Endothelial cell of umbilical vein (primary cell): ENCODE measurements at regions not wholly inside any gene's neighbourhood (a gene's known extent, or its start where the extent isn't known, plus 50 kb on each side); places are given as distances from the start of the nearest gene placed in this dataset.

Source experiments
- BruUV-seq: library from RNA; stranded (reverse); fragments of 400-500 nt; replicated peaks from 2 replicates; lab custom pipeline; 2021; lab: Mats Ljungman, UMichigan
- CTCF ChIA-PET: fragments of 300-600, 350-600 bp; sonication (Branson Sonifier 250); formaldehyde crosslinking; loops from one replicate; lab custom pipeline; 2021; ENCODE audit warnings: antibody characterized with exemption, inconsistent platforms; lab: Charles Lee
- POLR2A ChIA-PET: fragments of 300-600, 350-600 bp; sonication (Branson Sonifier 250); formaldehyde crosslinking; loops from one replicate; lab custom pipeline; 2021; ENCODE audit warnings: antibody characterized with exemption, inconsistent platforms; lab: Charles Lee
- DNase-seq: peaks from one replicate; pipeline ENCODE4 v3.0.0-alpha.2; 2011; ENCODE audit warnings: low read depth, low spot score
- FAIRE-seq: peaks from 2 replicates; lab custom pipeline; 2011; peaks lifted over from hg19 to GRCh38; lab: Jason Lieb, UNC
- H2AFZ ChIP-seq: 2 replicates; pipeline ENCODE4 v1.6.0; 2012; ENCODE audit warnings: low read depth, low read length, control low read depth, inconsistent platforms
- H3K27ac ChIP-seq: 2 replicates; pipeline ENCODE4 v1.5.1; 2011; ENCODE audit warnings: low read depth, mild to moderate bottlenecking, control low read depth, low read length, moderate library complexity; ENCODE audit not compliant: insufficient read depth
- H3K27me3 ChIP-seq, 2 experiments: 2 replicates each; pipeline versions ENCODE4 v1.6.0 to v1.6.1; 2011; ENCODE audit warnings: low read length in 2 of 2, mixed read lengths in 1 of 2; ENCODE audit not compliant: control insufficient read depth in 2 of 2, insufficient read depth in 2 of 2
- H3K36me3 ChIP-seq, 2 experiments: 2 replicates in 1 of 2; 3 replicates in 1 of 2; pipeline ENCODE4 v1.5.1; 2011; ENCODE audit warnings: low read length in 2 of 2, mild to moderate bottlenecking in 1 of 2, moderate library complexity in 1 of 2; ENCODE audit not compliant: control insufficient read depth in 2 of 2, insufficient read depth in 2 of 2; ENCODE audit errors: extremely low read depth in 1 of 2
- H3K4me1 ChIP-seq: 3 replicates; pipeline ENCODE4 v1.5.1; 2011; ENCODE audit warnings: mild to moderate bottlenecking, low read length; ENCODE audit not compliant: control insufficient read depth, insufficient read depth; ENCODE audit errors: extremely low read depth
- H3K4me2 ChIP-seq: 2 replicates; pipeline ENCODE4 v1.6.1; 2011; ENCODE audit warnings: low read length, control low read depth, mixed read lengths; ENCODE audit not compliant: insufficient read depth
- H3K4me3 ChIP-seq, 3 experiments: fragments of 200-600 bp in 1 of 3; sonication (generic), shearing (Covaris generic) in 1 of 3; replicated peaks in 1 of 3; 2 replicates each; pipeline ENCODE4 v1.5.1; 2011 to 2016; ENCODE audit warnings: control low read depth in 3 of 3, low read length in 3 of 3, mild to moderate bottlenecking in 2 of 3, inconsistent platforms in 1 of 3, low read depth in 1 of 3, moderate library complexity in 1 of 3; ENCODE audit not compliant: insufficient read depth in 1 of 3
- H3K79me2 ChIP-seq: 2 replicates; pipeline ENCODE4 v1.6.0; 2012; ENCODE audit warnings: low read length, inconsistent platforms; ENCODE audit not compliant: control insufficient read depth, insufficient read depth
- H3K9ac ChIP-seq: replicated peaks from 2 replicates; pipeline ENCODE3; 2011; ENCODE audit warnings: low read length, control low read depth; ENCODE audit not compliant: insufficient read depth; ENCODE audit errors: extremely low read depth
- H3K9me1 ChIP-seq: replicated peaks from 3 replicates; pipeline ENCODE4 v1.6.0; 2011; ENCODE audit warnings: mild to moderate bottlenecking, low read length; ENCODE audit not compliant: control insufficient read depth, insufficient read depth; ENCODE audit errors: extremely low read depth
- H3K9me3 ChIP-seq: replicated peaks from 2 replicates; pipeline ENCODE4 v1.5.1; 2012; ENCODE audit warnings: low read length, inconsistent platforms; ENCODE audit not compliant: control insufficient read depth, insufficient read depth
- H4K20me1 ChIP-seq: replicated peaks from 2 replicates; pipeline ENCODE3; 2011; ENCODE audit warnings: mild to moderate bottlenecking, low read length; ENCODE audit not compliant: control insufficient read depth, insufficient read depth; ENCODE audit errors: extremely low read depth
- CTCF ChIP-seq, 2 donors: IDR thresholded peaks; 1 replicate in 1 of 2; 2 replicates in 1 of 2; pipeline ENCODE4 v1.5.1; 2011; ENCODE audit warnings: low read length in 2 of 2, mild to moderate bottlenecking in 2 of 2, moderate library complexity in 2 of 2, control low read depth in 1 of 2, inconsistent platforms in 1 of 2, low read depth in 1 of 2; ENCODE audit not compliant: insufficient read depth in 1 of 2; ENCODE audit errors: extremely low read depth in 1 of 2
- EZH2 ChIP-seq: IDR thresholded peaks from 2 replicates; pipeline ENCODE4 v1.6.1; 2012; ENCODE audit warnings: borderline replicate concordance, low read depth, mild to moderate bottlenecking, moderate library complexity, low read length, inconsistent platforms; ENCODE audit not compliant: severe bottlenecking
- FOS ChIP-seq: IDR thresholded peaks from 2 replicates; pipeline ENCODE4 v1.6.1; 2011; ENCODE audit warnings: mild to moderate bottlenecking, low read length, moderate library complexity, borderline replicate concordance; ENCODE audit not compliant: insufficient read depth
- GATA2 ChIP-seq: IDR thresholded peaks from 2 replicates; pipeline ENCODE4 v1.7.0; 2011; ENCODE audit warnings: low read depth, mild to moderate bottlenecking, moderate library complexity, mixed read lengths, low read length; ENCODE audit not compliant: insufficient read length, insufficient read depth
- JUN ChIP-seq: IDR thresholded peaks from 2 replicates; pipeline ENCODE4 v1.6.1; 2011; ENCODE audit warnings: borderline replicate concordance, low read depth; ENCODE audit not compliant: insufficient read length, insufficient read depth
- MAX ChIP-seq: IDR thresholded peaks from 2 replicates; pipeline ENCODE4 v1.6.1; 2011; ENCODE audit not compliant: insufficient read depth, insufficient read length
- MYC ChIP-seq: IDR thresholded peaks from one replicate; pipeline ENCODE4 v1.6.1; 2011; ENCODE audit warnings: mild to moderate bottlenecking, low read depth, low read length
- POLR2A ChIP-seq: IDR thresholded peaks from 2 replicates; pipeline ENCODE4 v1.6.1; 2012; ENCODE audit warnings: low read depth, mild to moderate bottlenecking, control low read depth, low read length
- POLR2AphosphoS5 ChIP-seq: IDR thresholded peaks from 2 replicates; pipeline ENCODE4 v1.6.1; 2012; ENCODE audit warnings: low read depth, mild to moderate bottlenecking, control low read depth, low read length, moderate library complexity; ENCODE audit not compliant: insufficient read depth
- dilution Hi-C: fragments of 300-500 bp; cut with MboI; formaldehyde crosslinking; loops from one replicate; pipeline ENCODE4 v1.15.0; 2019; ENCODE audit warnings: low sequenced_read_pairs; ENCODE audit not compliant: extremely low pct_ligation_motif_present
- intact Hi-C: fragments of 100-400 bp; cut with micrococcal nuclease; formaldehyde crosslinking; loops from one replicate; pipeline ENCODE4 v1.10.0; 2022

- dilution Hi-C loops (no loop called here), intact Hi-C loops (no loop called here)
- POLR2A ChIA-PET, result no interaction called here
- no peaks in the 10 kb centered on the region for H3K4me1 ChIP-seq
- peaks cover 7 to 10% of the 10 kb centered on the region in 2 experiments for H3K27me3 ChIP-seq
- DNase-seq (no peak), FAIRE-seq (no peak)
- no peaks in the 10 kb centered on the region for H3K79me2 ChIP-seq
- H3K9me3 ChIP-seq, result no peaks in the 10 kb centered on the region
- no TSS peak for BruUV-seq
- H3K4me3 ChIP-seq, result no peak overlapping the region
- TF ChIP-seq FOS, result no peak
- TF ChIP-seq MAX, result no peak
- no peak for TF ChIP-seq EZH2
- no peak for TF ChIP-seq POLR2AphosphoS5
- TF ChIP-seq JUN, result no peak
- no peak for TF ChIP-seq CTCF (IDR thresholded peaks at IDR 0.05; ENCODE audit: extremely low read depth in 1 of 2, insufficient read depth in 1 of 2, low read depth in 1 of 2, low read length in 2 of 2)
- TF ChIP-seq MYC, result no peak
- no peak for TF ChIP-seq GATA2
- TF ChIP-seq POLR2A, result no peak
- no peak overlapping the region for H2AFZ ChIP-seq
- H4K20me1 ChIP-seq, result no peaks in the 10 kb centered on the region
- no peaks in the 10 kb centered on the region for H3K36me3 ChIP-seq
- no peak overlapping the region for H3K4me2 ChIP-seq
- H3K27ac ChIP-seq, result no peak overlapping the region
- H3K9me1 ChIP-seq, result no peaks in the 10 kb centered on the region
- CTCF ChIA-PET, result interaction anchor here (0.9 to 2.2 kb wide), 3 partner anchors 14 to 161 kb away, joined by 3 to 10 read pairs (median 3); no protein-coding TSS in a partner anchor
- no peak overlapping the region for H3K9ac ChIP-seq
Measured at GRCh38 chr2:118207889-118208288, 119.6 kb downstream of the INSIG2 start.
